22Rv1 (cell line): ENCODE measurements at regions not wholly inside any gene's neighbourhood (a gene's known extent, or its start where the extent isn't known, plus 50 kb on each side); places are given as distances from the start of the nearest gene placed in this dataset.

Experiments used
- H3K27ac ChIP-seq: fragments of 450-650 bp; 2 replicates; pipeline ENCODE4 v1.5.1; 2017
- ZFX ChIP-seq: fragments of 450-650 bp; IDR thresholded peaks from 2 replicates; pipeline ENCODE4 v1.6.1; 2017; ENCODE audit warnings: antibody characterized with exemption, borderline replicate concordance
- TF ChIP-seq, protein P1 (sequence below): fragments of 450-650 bp; IDR thresholded peaks from 2 replicates; pipeline ENCODE4 v1.5.1; 2017; ENCODE audit warnings: mild to moderate bottlenecking

DNA sequence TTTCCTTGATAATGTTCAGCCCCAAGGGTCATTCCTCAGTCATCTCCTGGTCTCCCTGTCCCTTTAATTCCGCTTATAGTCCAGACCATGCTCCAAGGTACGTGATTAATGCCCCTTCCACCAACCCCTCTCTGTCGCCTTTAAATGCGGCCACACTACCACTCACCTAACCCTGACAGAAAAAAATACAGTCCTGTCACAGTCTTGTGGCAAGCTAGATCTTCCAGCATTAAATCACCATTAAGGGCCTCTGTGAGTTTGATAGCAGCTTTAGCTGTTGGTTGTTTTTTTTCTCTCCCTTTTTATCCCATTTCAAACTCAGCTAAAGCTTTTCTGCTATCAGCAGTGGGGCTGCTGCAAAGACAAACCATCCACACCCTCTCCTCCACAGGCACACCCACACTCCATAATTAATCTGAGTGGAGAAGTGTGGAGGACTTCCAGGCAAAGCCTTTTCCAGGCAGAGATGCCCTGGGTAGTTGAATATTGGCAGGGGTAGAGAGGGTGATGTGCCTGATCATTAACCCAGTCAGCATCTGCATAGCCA is 522.7 kb upstream of the CLINT1 start:
- H3K27ac ChIP-seq = no peak overlapping the region
- TF ChIP-seq ZFX = no peak
- TF ChIP-seq, protein P1, sequence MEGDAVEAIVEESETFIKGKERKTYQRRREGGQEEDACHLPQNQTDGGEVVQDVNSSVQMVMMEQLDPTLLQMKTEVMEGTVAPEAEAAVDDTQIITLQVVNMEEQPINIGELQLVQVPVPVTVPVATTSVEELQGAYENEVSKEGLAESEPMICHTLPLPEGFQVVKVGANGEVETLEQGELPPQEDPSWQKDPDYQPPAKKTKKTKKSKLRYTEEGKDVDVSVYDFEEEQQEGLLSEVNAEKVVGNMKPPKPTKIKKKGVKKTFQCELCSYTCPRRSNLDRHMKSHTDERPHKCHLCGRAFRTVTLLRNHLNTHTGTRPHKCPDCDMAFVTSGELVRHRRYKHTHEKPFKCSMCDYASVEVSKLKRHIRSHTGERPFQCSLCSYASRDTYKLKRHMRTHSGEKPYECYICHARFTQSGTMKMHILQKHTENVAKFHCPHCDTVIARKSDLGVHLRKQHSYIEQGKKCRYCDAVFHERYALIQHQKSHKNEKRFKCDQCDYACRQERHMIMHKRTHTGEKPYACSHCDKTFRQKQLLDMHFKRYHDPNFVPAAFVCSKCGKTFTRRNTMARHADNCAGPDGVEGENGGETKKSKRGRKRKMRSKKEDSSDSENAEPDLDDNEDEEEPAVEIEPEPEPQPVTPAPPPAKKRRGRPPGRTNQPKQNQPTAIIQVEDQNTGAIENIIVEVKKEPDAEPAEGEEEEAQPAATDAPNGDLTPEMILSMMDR = no peak

DNA sequence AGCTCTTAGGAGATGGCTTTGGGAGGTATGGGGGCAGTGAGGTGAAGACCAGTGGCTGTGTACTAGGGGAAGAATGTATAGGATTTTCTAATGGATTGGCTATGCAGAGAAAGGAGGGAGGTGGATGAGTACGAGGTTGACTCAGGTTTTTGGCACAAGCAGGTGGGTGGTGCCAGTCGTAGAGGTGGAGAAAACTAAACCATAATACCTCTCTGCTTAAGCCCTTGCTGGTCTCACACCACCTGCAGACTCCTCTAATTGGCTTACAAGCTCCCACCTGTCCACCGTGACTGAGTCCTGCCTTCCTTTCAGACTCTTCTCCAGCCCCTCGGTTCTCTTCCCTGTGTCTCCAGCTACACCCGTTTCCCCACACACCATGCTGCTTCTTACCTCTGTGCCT is 521.7 kb upstream of the CLINT1 start:
- no peak overlapping the region for H3K27ac ChIP-seq
- TF ChIP-seq ZFX = no peak
- TF ChIP-seq, protein P1 = no peak

DNA sequence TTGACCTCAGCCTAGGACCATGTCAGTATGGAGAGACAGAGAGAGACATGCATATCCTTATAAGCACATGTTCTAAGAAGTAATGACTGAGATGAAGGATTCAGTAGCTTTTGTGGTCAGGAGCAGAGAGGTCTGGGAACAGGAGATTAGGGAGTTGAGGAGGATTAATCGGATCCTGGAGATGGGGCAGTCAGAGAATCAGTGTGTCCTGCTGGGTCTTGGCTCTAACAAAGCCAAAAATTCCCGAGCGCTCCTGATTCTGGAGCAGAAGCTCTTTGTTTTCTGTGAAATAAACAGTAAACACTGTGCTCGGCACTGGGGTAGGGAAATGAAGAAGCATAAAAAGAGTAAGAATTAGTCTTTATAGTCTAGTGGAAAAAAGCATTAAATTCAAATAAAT is 520.0 kb upstream of the CLINT1 start:
- no peak overlapping the region for H3K27ac ChIP-seq
- TF ChIP-seq ZFX = no peak
- TF ChIP-seq, protein P1 = no peak

DNA sequence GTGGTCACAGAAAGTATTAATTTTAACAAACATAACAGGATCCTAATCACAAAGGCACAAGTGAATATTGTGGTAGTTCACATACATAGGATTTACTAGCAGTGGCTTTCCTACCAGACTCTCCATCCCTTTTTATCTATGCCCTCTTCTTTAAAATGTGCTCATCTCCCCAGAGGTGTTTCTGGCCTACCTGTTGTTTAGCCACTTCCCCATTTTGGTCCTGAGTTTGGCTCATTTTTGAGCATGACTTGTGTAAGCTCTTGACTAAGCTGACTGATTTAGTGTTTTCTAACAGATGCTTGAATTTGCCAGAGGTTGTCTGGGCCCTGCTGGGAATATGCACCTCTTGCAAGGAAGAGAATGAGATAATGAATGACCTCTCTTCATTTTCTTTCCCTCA is 517.7 kb upstream of the CLINT1 start:
- H3K27ac ChIP-seq = no peak overlapping the region
- TF ChIP-seq ZFX = no peak
- TF ChIP-seq, protein P1 = no peak

DNA sequence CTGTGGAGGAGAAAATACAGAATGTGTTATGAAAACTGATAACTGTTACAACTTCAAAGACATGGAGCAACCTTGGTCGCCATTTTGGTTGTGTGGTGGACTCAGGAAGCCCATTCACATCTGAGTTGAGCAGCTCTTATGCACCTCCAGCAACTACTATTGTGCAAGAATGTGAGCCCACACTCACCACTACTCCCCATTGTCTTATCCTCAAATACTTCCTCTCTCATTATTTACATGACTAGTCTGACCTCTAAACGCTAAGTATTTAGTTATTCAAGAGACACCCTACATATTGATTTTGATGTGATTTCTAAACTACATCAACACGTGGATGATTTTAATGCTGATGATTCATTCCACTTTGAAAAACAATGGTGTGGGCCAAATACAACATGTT is 516.6 kb upstream of the CLINT1 start:
- no peak for TF ChIP-seq ZFX
- TF ChIP-seq, protein P1 = no peak
- no peak overlapping the region for H3K27ac ChIP-seq

DNA sequence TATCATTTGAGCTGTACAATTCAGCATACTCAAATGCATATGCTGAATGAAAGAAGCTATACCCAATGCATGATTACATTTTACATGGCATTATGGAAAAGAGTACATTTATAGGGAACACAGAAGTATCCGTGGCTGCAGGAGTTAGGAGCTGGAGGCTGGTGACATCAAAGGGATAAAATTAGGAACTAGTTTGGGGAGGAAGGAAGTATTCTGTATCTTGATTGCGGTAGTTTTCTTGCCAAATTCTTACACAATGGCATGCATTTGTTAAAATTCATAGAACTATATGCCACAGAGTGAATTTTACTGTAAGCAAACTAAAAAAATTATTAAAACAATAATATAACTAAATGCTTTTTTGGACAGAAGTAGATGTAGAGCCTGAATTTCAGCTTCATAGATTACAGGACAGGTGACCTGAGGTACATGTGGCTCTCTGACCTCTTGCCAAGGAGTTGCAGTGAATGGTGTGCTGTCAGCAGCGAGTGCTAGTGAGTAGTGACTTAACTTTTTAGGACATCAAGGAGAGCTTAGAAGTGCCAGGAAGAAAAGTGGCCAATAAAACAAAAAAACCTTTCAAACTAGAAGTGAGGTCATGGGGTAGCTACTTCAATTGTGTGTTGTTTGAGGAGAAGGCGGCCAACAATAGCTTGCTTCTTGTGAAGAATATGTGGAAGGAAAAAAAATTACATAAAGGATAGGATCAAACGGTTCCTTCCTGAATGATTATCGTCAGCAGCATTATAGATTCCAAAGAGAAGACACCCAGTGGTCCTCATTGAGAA is 514.9 kb upstream of the CLINT1 start:
- no peak overlapping the region for H3K27ac ChIP-seq
- no peak for TF ChIP-seq ZFX
- TF ChIP-seq, protein P1 = no peak

DNA sequence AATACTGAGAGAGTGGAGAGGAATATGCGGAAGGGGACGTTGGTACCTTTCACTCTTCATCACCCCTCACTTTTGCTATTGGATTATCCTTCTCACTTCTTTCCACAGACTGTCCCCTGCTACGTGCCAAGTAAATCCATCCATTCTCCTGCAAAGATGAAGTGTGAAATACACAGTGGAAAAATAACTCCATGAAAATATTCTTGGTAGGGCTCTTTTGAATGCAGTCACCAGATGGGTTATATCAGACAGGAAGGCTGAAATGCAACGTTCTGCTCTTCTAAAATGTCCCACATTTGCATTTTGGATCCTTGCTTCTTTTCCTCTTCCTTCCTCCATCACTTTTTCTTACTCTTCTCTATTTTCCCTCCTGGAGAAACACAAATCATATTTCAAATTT is 510.3 kb upstream of the CLINT1 start:
- H3K27ac ChIP-seq = no peak overlapping the region

More for the DNA sequence above, 510.3 kb upstream of the CLINT1 start:
- TF ChIP-seq, protein P1 = no peak
- no peak for TF ChIP-seq ZFX
